ENCODE measurements at regions not wholly inside any gene's neighbourhood (a gene's known extent, or its start where the extent isn't known, plus 50 kb on each side); places are given as distances from the start of the nearest gene placed in this dataset.

- TF ChIP-seq REST (IDR thresholded peaks at IDR 0.05; ENCODE audit: insufficient read depth in 1 of 2, low read depth in 2 of 2, low read length in 2 of 2), result no peak
- no peak for TF ChIP-seq FOXP2 (optimal IDR thresholded peaks at IDR 0.05; ENCODE audit: borderline replicate concordance, extremely low read depth, extremely low read length, insufficient read depth)
- TF ChIP-seq TAF1 (IDR thresholded peaks at IDR 0.05; ENCODE audit: borderline replicate concordance, insufficient read depth, low read length), result no peak
- TF ChIP-seq POLR2AphosphoS5 (IDR thresholded peaks at IDR 0.05; ENCODE audit: low read depth, low read length), result no peak
- no peak for TF ChIP-seq SIN3A (IDR thresholded peaks at IDR 0.05; ENCODE audit: borderline replicate concordance, insufficient read depth, low read length)
Measured at GRCh38 chr15:94889153-94889552, 657.8 kb downstream of the MCTP2 start.

- TF ChIP-seq FOXP2 (optimal IDR thresholded peaks at IDR 0.05; ENCODE audit: borderline replicate concordance, extremely low read depth, extremely low read length, insufficient read depth) (no peak), SIN3A (IDR thresholded peaks at IDR 0.05; ENCODE audit: borderline replicate concordance, insufficient read depth, low read length) (no peak), POLR2AphosphoS5 (IDR thresholded peaks at IDR 0.05; ENCODE audit: low read depth, low read length) (no peak), REST (IDR thresholded peaks at IDR 0.05; ENCODE audit: insufficient read depth in 1 of 2, low read depth in 2 of 2, low read length in 2 of 2) (no peak), TAF1 (IDR thresholded peaks at IDR 0.05; ENCODE audit: borderline replicate concordance, insufficient read depth, low read length) (no peak)
Measured at GRCh38 chr15:94893091-94893490, 661.7 kb downstream of the MCTP2 start.

GRCh38 chr15:94894056-94894455 lies 662.7 kb downstream of the MCTP2 start:
- TF ChIP-seq REST (IDR thresholded peaks at IDR 0.05; ENCODE audit: insufficient read depth in 1 of 2, low read depth in 2 of 2, low read length in 2 of 2) (no peak), FOXP2 (optimal IDR thresholded peaks at IDR 0.05; ENCODE audit: borderline replicate concordance, extremely low read depth, extremely low read length, insufficient read depth) (no peak), TAF1 (IDR thresholded peaks at IDR 0.05; ENCODE audit: borderline replicate concordance, insufficient read depth, low read length) (no peak), SIN3A (IDR thresholded peaks at IDR 0.05; ENCODE audit: borderline replicate concordance, insufficient read depth, low read length) (no peak), POLR2AphosphoS5 (IDR thresholded peaks at IDR 0.05; ENCODE audit: low read depth, low read length) (no peak)

GRCh38 chr15:94909510-94909909 lies 678.1 kb downstream of the MCTP2 start:
- no peak for TF ChIP-seq SIN3A (IDR thresholded peaks at IDR 0.05; ENCODE audit: borderline replicate concordance, insufficient read depth, low read length)
- no peak for TF ChIP-seq TAF1 (IDR thresholded peaks at IDR 0.05; ENCODE audit: borderline replicate concordance, insufficient read depth, low read length)

- TF ChIP-seq FOXP2 (optimal IDR thresholded peaks at IDR 0.05; ENCODE audit: borderline replicate concordance, extremely low read depth, extremely low read length, insufficient read depth) (no peak), POLR2AphosphoS5 (IDR thresholded peaks at IDR 0.05; ENCODE audit: low read depth, low read length) (no peak), REST (IDR thresholded peaks at IDR 0.05; ENCODE audit: insufficient read depth in 1 of 2, low read depth in 2 of 2, low read length in 2 of 2) (no peak), TAF1 (IDR thresholded peaks at IDR 0.05; ENCODE audit: borderline replicate concordance, insufficient read depth, low read length) (no peak), SIN3A (IDR thresholded peaks at IDR 0.05; ENCODE audit: borderline replicate concordance, insufficient read depth, low read length) (no peak)
Measured at GRCh38 chr15:94910166-94910565, 678.8 kb downstream of the MCTP2 start.

Data from PFSK-1 (cell line).